ENCODE measurements at regions not wholly inside any gene's neighbourhood (a gene's known extent, or its start where the extent isn't known, plus 50 kb on each side); places are given as distances from the start of the nearest gene placed in this dataset.

- no peak for TF ChIP-seq POLR2AphosphoS5 (IDR thresholded peaks at IDR 0.05)
- no peak for TF ChIP-seq CTCF (IDR thresholded peaks at IDR 0.05; ENCODE audit: poor library complexity, severe bottlenecking)
- TF ChIP-seq RAD21 (conservative IDR thresholded peaks at IDR 0.05): no peak
- TF ChIP-seq SMC3 (conservative IDR thresholded peaks at IDR 0.05; ENCODE audit: poor library complexity): no peak
- TF ChIP-seq EP300 (conservative IDR thresholded peaks at IDR 0.05; ENCODE audit: poor library complexity, severe bottlenecking): no peak
- no peak for TF ChIP-seq REST (IDR thresholded peaks at IDR 0.05; ENCODE audit: borderline replicate concordance)
- no peak for TF ChIP-seq MXI1 (conservative IDR thresholded peaks at IDR 0.05; ENCODE audit: poor library complexity, severe bottlenecking)
Observed at GRCh38 chr21:33985117-33986050, 69.8 kb upstream of the ATP5PO start.
